Renal cortical epithelial cell (primary cell): ENCODE measurements at regions not wholly inside any gene's neighbourhood (a gene's known extent, or its start where the extent isn't known, plus 50 kb on each side); places are given as distances from the start of the nearest gene placed in this dataset.
A peak's percentile ranks its signal among the peaks of the same experiment; 100 is the strongest.

ENCODE experiments used
- DNase-seq: peaks from one replicate; pipeline ENCODE4 v3.0.0-alpha.2; 2011; ENCODE audit warnings: low read depth

GRCh38 chr6:54010340-54011276 lies 100.6 kb upstream of the MLIP start:
- DNase-seq = peak; percentile 64

DNA sequence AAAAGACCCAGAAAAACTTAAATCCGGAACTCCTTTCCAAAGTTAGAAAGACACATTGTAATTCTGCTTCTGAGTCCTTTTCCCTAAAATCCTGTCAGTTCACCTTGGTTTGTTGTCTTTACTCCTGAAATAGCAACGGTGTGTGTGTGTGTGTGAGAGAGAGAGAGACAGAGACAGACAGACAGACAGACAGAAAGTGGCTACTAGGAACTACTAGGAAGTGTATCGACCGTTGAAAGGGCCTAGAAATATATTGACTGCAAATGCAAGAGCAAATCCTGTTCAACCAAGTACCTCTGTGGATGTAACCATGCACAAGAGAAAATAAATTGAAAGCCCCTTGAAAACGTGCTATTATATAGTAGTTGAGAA lies 100.0 kb upstream of the MLIP start:
- DNase-seq = no peak

DNA sequence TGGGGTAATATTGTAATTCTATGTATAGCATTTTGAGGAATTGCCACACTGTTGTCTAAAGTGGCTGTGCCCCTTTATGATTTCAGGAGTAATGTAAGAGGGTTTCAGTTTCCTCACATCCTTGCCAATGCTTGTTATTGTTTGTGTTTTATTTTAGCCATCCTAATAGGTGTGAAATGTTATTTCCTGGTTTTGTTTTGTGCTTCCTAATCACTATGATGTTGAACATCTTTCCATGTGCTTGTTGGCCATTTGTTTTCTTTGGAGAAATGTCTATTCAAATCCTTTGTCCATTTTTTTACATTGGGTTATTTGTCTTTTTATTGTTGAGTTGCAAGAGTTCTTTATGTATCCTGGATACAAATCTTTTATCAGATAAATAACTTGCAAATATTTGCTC lies 97.3 kb upstream of the MLIP start:
- DNase-seq = no peak

- DNase-seq = no peak
Observed at GRCh38 chr6:54014440-54014839, 96.8 kb upstream of the MLIP start.

GRCh38 chr6:54017877-54018276 lies 93.4 kb upstream of the MLIP start:
- no peak for DNase-seq

DNA sequence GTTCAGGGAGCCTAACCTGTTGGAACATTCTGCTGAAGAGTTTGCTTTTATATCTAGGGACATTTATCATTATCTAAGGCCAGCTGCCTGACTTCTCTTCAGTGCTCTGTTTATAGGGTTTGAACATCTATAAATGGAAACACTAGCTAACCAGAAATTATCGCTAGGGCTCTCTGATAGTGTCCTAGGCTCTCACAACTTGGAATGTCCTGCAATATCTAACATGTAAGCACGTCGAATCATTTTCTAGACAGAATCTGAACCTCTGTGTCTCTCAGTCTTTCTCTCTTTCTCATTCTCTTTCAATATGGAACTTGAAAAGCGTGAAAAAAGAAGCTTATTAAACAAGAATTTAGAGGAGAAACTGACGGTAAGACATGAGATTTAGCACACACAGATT lies 92.5 kb upstream of the MLIP start:
- DNase-seq = no peak

DNA sequence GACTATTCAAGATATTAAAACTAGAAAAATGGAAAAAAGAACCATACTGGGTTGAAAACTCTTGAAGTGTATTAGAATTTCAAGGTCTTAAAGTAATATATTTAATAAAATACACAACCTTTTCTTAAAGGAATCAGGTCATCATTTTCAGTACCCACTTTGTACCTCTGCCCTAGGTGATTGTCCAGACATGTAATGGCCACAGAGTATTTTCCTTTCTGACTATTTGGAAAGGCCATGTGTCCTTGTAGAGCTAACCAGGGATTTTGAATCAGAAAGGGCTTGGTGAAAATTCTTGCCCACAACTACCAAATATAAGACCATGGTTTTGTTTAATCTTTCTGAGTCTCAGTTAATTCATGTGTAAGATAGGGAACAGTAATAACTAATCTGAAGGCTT lies 91.4 kb upstream of the MLIP start:
- no peak for DNase-seq

DNA sequence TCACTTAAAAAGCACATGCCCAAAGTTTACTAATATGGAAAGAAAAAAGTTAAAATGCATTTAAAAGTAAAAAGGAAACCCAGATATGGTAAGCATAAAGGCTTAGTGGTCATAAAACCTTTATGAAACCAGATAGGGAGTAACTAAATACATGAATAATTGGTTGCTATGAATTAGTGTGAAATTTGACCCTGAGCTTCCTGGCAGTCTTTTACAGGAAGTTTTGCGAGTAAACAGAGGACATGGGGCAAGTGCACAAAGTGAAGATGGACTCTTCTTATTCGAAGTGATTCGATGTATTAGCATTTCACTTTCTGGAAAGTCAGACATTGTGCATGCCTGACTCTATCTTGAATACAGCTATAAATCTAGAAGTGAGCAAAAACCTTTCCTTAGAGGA lies 90.9 kb upstream of the MLIP start:
- DNase-seq = no peak

DNA sequence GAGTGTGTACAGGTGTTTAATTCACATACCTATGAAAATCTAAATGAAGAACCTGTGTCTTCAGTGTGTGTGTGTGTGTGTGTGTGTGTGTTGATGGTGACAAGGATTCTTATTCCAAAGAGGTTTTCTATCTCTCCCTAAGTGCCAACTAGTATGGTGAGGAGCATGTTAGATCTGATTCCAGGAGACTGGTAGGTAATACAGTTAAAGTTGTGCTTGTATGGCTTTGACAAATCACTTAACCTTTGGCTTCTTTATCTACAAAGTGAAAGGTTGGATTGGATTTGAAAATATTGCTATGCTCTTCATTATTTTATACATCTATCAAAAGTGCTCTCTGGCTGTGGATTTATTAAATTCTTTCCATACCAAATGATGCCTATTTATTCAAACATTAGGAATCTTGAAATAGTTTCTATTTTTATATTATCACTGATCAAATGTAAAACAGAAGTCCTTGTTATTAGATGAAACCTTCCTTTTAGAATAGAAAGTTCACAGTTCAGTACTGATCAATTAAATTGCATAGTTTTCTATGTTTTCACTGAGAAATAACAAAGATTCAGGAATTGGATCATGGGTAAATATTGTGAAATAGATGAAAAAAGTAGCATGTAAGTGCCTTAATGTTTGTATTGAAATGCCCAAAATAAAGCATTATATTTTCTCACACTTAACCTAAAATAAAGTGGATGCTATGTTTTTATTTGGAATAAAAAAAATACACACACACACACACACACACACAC lies 84.4 kb upstream of the MLIP start:
- DNase-seq = no peak

DNA sequence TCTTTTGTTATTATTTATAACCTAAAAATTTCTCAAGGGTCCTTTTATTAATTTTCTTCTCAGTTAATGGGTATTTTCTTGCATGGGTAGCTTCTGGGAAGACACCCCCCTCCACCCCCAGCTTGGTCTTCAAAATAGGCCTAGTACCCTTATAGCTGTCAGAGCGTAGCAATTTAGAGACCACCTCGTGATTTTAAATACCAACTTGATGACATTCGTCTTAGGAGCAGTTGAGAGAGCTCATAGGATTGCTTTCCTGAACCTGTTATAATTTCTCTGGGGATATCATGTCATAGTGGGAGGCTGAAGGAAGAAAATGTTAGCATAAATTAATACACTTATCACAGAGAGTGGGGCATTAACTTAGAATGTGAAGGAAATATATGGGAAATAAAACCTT lies 83.1 kb upstream of the MLIP start:
- no peak for DNase-seq

DNA sequence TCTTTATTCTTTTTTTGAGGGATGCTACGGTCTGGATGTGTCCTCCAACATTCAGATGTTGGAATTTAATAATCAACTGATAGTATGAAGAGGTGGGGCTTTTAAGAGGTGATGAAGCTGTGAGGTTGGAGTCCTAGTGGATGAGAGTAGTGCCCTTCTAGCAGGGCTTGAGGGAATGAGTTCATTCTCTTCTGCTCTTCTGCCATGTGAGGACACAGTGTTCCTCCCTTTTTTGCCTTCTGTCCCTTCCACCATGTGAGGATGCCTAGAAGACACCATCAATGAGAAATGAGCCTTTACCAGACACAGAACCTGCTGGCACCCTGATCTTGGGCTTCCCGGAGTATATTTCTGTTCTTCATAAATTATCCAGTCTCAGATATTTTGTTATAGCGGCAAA lies 82.1 kb upstream of the MLIP start:
- no peak for DNase-seq

GRCh38 chr6:54031169-54031568 lies 80.1 kb upstream of the MLIP start:
- no peak for DNase-seq

DNA sequence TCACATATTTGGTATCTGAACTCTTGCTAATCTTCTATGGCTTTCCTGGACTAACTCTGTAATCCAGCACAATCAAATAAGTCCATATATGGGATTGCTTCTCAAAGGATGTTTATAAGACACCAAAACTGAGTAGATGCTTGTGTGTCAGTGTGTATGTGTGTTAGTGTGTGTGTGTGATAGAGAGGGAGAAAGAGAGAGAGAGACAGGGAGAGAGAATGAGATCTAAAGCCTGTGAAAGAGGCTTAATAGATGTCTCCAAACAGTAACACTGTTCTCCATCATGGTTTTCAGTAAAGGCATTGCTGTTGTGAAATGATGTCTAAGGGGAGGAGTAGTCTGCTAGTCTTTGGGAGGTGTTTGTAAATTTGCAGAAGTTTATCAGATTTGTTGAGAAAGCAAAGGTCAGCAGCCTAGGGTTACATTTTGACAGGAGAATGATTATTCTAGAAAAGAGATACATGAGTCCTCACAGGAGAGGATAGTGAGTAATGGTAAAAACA lies 73.9 kb upstream of the MLIP start:
- no peak for DNase-seq

DNA sequence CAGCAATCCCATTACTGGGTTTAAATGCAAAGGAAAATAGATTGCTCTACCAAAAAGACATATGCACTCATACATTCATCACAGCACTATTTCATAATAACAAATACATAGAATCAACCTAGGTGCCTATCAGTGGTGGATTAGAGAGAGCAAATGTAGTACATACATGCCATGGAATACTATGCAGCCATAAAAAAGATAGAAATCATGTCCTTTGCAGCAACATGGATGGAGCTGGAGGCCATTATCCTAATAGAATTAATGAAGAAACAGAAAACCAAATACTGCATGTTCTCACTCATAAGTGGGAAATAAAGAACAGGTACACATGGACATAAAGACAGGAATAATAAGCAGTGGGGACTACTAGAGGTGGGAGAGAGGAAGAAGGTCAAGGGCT lies 70.7 kb upstream of the MLIP start:
- no peak for DNase-seq

GRCh38 chr6:54041239-54041638 lies 70.0 kb upstream of the MLIP start:
- DNase-seq = peak; percentile 27

- no peak for DNase-seq
Observed at GRCh38 chr6:54043360-54043759, 67.9 kb upstream of the MLIP start.

GRCh38 chr6:54044059-54044458 lies 67.2 kb upstream of the MLIP start:
- no peak for DNase-seq

- DNase-seq = no peak
Observed at GRCh38 chr6:54048782-54049181, 62.5 kb upstream of the MLIP start.

GRCh38 chr6:54050750-54051149 lies 60.5 kb upstream of the MLIP start:
- DNase-seq = no peak

GRCh38 chr6:54053881-54054391 lies 57.3 kb upstream of the MLIP start:
- peak; percentile 81 for DNase-seq

- no peak for DNase-seq
Observed at GRCh38 chr6:54056105-54056504, 55.1 kb upstream of the MLIP start.

- DNase-seq = no peak
Observed at GRCh38 chr6:54057058-54057457, 54.2 kb upstream of the MLIP start.

DNA sequence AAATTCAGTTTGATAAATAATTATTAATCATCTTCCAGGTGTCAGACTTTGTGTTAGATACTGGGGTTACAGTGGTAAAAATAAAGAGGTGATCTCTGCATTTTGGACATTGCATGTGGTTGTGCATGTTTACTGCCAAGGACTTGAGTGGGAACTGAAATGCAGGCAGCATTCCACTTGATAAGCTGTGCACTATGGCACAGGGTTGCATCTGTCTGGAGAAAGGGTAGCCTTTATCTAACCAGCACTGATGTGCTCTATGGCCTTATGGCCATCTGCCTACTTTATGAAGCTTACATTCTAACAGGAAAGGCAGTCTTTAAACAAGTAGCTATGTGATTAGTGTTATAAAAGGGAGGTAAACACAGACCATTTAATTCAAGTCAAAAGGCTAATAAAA lies 53.0 kb upstream of the MLIP start:
- DNase-seq = no peak
